WTC11 (cell line): ENCODE measurements at regions not wholly inside any gene's neighbourhood (a gene's known extent, or its start where the extent isn't known, plus 50 kb on each side); places are given as distances from the start of the nearest gene placed in this dataset.

Experiments used
- CTCF ChIP-seq: fragments of 200-600 bp; IDR thresholded peaks from 2 replicates; pipeline ENCODE4 v1.8.0; 2022; ENCODE audit warnings: antibody characterized with exemption
- ETV6 ChIP-seq: sonication (generic); formaldehyde crosslinking; IDR thresholded peaks from 2 replicates; pipeline ENCODE4 v1.8.1; 2022; ENCODE audit warnings: mild to moderate bottlenecking, missing genetic modification reagents
- ZNF121 ChIP-seq: sonication (generic); formaldehyde crosslinking; IDR thresholded peaks from 2 replicates; pipeline ENCODE4 v1.8.0; 2023; ENCODE audit warnings: missing genetic modification reagents

- no peak for TF ChIP-seq CTCF
- TF ChIP-seq ETV6 (CRISPR knock-in tag) = no peak
- TF ChIP-seq ZNF121 (CRISPR knock-in tag) = no peak
Observed at GRCh38 chr2:207363761-207364290, 165.9 kb upstream of the CREB1 start.
